ENCODE measurements at regions not wholly inside any gene's neighbourhood (a gene's known extent, or its start where the extent isn't known, plus 50 kb on each side); places are given as distances from the start of the nearest gene placed in this dataset.

GRCh38 chr5:89380635-89381034, 497.7 kb upstream of the MEF2C start:
- Histone ChIP-seq H3K4me3 (ENCODE audit: low read depth in 1 of 2, low read length in 2 of 2) (no peak overlapping the region), H3K36me3 (ENCODE audit: control insufficient read depth in 1 of 2, insufficient read depth in 2 of 2, low read length in 2 of 2) (no peaks in the 10 kb centered on the region), H3K9ac (ENCODE audit: low read depth in 1 of 2, low read length in 2 of 2) (no peak overlapping the region), H3K4me1 (ENCODE audit: control insufficient read depth in 1 of 2, insufficient read depth in 2 of 2, low read length in 2 of 2) (no peaks in the 10 kb centered on the region), H3K27ac (ENCODE audit: low read depth, low read length) (no peak overlapping the region), H3K27me3 (ENCODE audit: control insufficient read depth in 1 of 2, insufficient read depth in 2 of 2, low read length in 2 of 2) (no peaks in the 10 kb centered on the region), H3K9me3 (ENCODE audit: control insufficient read depth in 1 of 2, low read length in 2 of 2) (no peaks in the 10 kb centered on the region)

- Histone ChIP-seq H3K27ac (ENCODE audit: low read depth, low read length) (no peak overlapping the region), H3K36me3 (ENCODE audit: control insufficient read depth in 1 of 2, insufficient read depth in 2 of 2, low read length in 2 of 2) (no peaks in the 10 kb centered on the region), H3K27me3 (ENCODE audit: control insufficient read depth in 1 of 2, insufficient read depth in 2 of 2, low read length in 2 of 2) (no peaks in the 10 kb centered on the region), H3K9ac (ENCODE audit: low read depth in 1 of 2, low read length in 2 of 2) (no peak overlapping the region), H3K4me3 (ENCODE audit: low read depth in 1 of 2, low read length in 2 of 2) (no peak overlapping the region), H3K9me3 (ENCODE audit: control insufficient read depth in 1 of 2, low read length in 2 of 2) (no peaks in the 10 kb centered on the region), H3K4me1 (ENCODE audit: control insufficient read depth in 1 of 2, insufficient read depth in 2 of 2, low read length in 2 of 2) (no peaks in the 10 kb centered on the region)
Measured at GRCh38 chr5:89377767-89378455, 494.9 kb upstream of the MEF2C start.

GRCh38 chr5:89374818-89375521, 492.0 kb upstream of the MEF2C start:
- Histone ChIP-seq H3K36me3 (ENCODE audit: control insufficient read depth in 1 of 2, insufficient read depth in 2 of 2, low read length in 2 of 2) (no peaks in the 10 kb centered on the region), H3K9ac (ENCODE audit: low read depth in 1 of 2, low read length in 2 of 2) (no peak overlapping the region), H3K4me1 (ENCODE audit: control insufficient read depth in 1 of 2, insufficient read depth in 2 of 2, low read length in 2 of 2) (no peaks in the 10 kb centered on the region), H3K9me3 (ENCODE audit: control insufficient read depth in 1 of 2, low read length in 2 of 2) (no peaks in the 10 kb centered on the region), H3K27me3 (ENCODE audit: control insufficient read depth in 1 of 2, insufficient read depth in 2 of 2, low read length in 2 of 2) (no peaks in the 10 kb centered on the region), H3K27ac (ENCODE audit: low read depth, low read length) (no peak overlapping the region), H3K4me3 (ENCODE audit: low read depth in 1 of 2, low read length in 2 of 2) (no peak overlapping the region)

- Histone ChIP-seq H3K4me3 (ENCODE audit: low read depth in 1 of 2, low read length in 2 of 2) (no peak overlapping the region), H3K27ac (ENCODE audit: low read depth, low read length) (no peak overlapping the region), H3K36me3 (ENCODE audit: control insufficient read depth in 1 of 2, insufficient read depth in 2 of 2, low read length in 2 of 2) (no peaks in the 10 kb centered on the region), H3K9me3 (ENCODE audit: control insufficient read depth in 1 of 2, low read length in 2 of 2) (no peaks in the 10 kb centered on the region), H3K9ac (ENCODE audit: low read depth in 1 of 2, low read length in 2 of 2) (no peak overlapping the region), H3K4me1 (ENCODE audit: control insufficient read depth in 1 of 2, insufficient read depth in 2 of 2, low read length in 2 of 2) (no peaks in the 10 kb centered on the region), H3K27me3 (ENCODE audit: control insufficient read depth in 1 of 2, insufficient read depth in 2 of 2, low read length in 2 of 2) (no peaks in the 10 kb centered on the region)
Measured at GRCh38 chr5:89374144-89374784, 491.3 kb upstream of the MEF2C start.

GRCh38 chr5:89372176-89372575, 489.2 kb upstream of the MEF2C start:
- Histone ChIP-seq H3K36me3 (ENCODE audit: control insufficient read depth in 1 of 2, insufficient read depth in 2 of 2, low read length in 2 of 2) (no peaks in the 10 kb centered on the region), H3K4me1 (ENCODE audit: control insufficient read depth in 1 of 2, insufficient read depth in 2 of 2, low read length in 2 of 2) (no peaks in the 10 kb centered on the region), H3K9me3 (ENCODE audit: control insufficient read depth in 1 of 2, low read length in 2 of 2) (no peaks in the 10 kb centered on the region), H3K27me3 (ENCODE audit: control insufficient read depth in 1 of 2, insufficient read depth in 2 of 2, low read length in 2 of 2) (no peaks in the 10 kb centered on the region), H3K9ac (ENCODE audit: low read depth in 1 of 2, low read length in 2 of 2) (no peak overlapping the region), H3K4me3 (ENCODE audit: low read depth in 1 of 2, low read length in 2 of 2) (no peak overlapping the region), H3K27ac (ENCODE audit: low read depth, low read length) (no peak overlapping the region)

GRCh38 chr5:89371646-89372045, 488.7 kb upstream of the MEF2C start:
- no peaks in the 10 kb centered on the region for H3K9me3 ChIP-seq (ENCODE audit: control insufficient read depth in 1 of 2, low read length in 2 of 2)
- H3K4me3 ChIP-seq (ENCODE audit: low read depth in 1 of 2, low read length in 2 of 2), result no peak overlapping the region
- no peaks in the 10 kb centered on the region for H3K36me3 ChIP-seq (ENCODE audit: control insufficient read depth in 1 of 2, insufficient read depth in 2 of 2, low read length in 2 of 2)
- H3K27me3 ChIP-seq (ENCODE audit: control insufficient read depth in 1 of 2, insufficient read depth in 2 of 2, low read length in 2 of 2), result no peaks in the 10 kb centered on the region
- no peaks in the 10 kb centered on the region for H3K4me1 ChIP-seq (ENCODE audit: control insufficient read depth in 1 of 2, insufficient read depth in 2 of 2, low read length in 2 of 2)
- no peak overlapping the region for H3K9ac ChIP-seq (ENCODE audit: low read depth in 1 of 2, low read length in 2 of 2)
- H3K27ac ChIP-seq (ENCODE audit: low read depth, low read length), result no peak overlapping the region

- Histone ChIP-seq H3K9ac (ENCODE audit: low read depth in 1 of 2, low read length in 2 of 2) (no peak overlapping the region), H3K9me3 (ENCODE audit: control insufficient read depth in 1 of 2, low read length in 2 of 2) (no peaks in the 10 kb centered on the region)
Measured at GRCh38 chr5:89359046-89359445, 476.1 kb upstream of the MEF2C start.

GRCh38 chr5:89353837-89354551, 471.0 kb upstream of the MEF2C start:
- no peak overlapping the region for H3K27ac ChIP-seq (ENCODE audit: low read depth, low read length)
- H3K4me1 ChIP-seq (ENCODE audit: control insufficient read depth in 1 of 2, insufficient read depth in 2 of 2, low read length in 2 of 2), result no peaks in the 10 kb centered on the region
- no peak overlapping the region for H3K4me3 ChIP-seq (ENCODE audit: low read depth in 1 of 2, low read length in 2 of 2)
- no peaks in the 10 kb centered on the region for H3K9me3 ChIP-seq (ENCODE audit: control insufficient read depth in 1 of 2, low read length in 2 of 2)
- H3K9ac ChIP-seq (ENCODE audit: low read depth in 1 of 2, low read length in 2 of 2), result no peak overlapping the region
- no peaks in the 10 kb centered on the region for H3K27me3 ChIP-seq (ENCODE audit: control insufficient read depth in 1 of 2, insufficient read depth in 2 of 2, low read length in 2 of 2)
- H3K36me3 ChIP-seq (ENCODE audit: control insufficient read depth in 1 of 2, insufficient read depth in 2 of 2, low read length in 2 of 2), result no peaks in the 10 kb centered on the region

More at GRCh38 chr5:89359046-89359445, 476.1 kb upstream of the MEF2C start:
- H3K4me3 ChIP-seq (ENCODE audit: low read depth in 1 of 2, low read length in 2 of 2), result no peak overlapping the region
- no peaks in the 10 kb centered on the region for H3K4me1 ChIP-seq (ENCODE audit: control insufficient read depth in 1 of 2, insufficient read depth in 2 of 2, low read length in 2 of 2)
- no peak overlapping the region for H3K27ac ChIP-seq (ENCODE audit: low read depth, low read length)
- no peaks in the 10 kb centered on the region for H3K27me3 ChIP-seq (ENCODE audit: control insufficient read depth in 1 of 2, insufficient read depth in 2 of 2, low read length in 2 of 2)
- H3K36me3 ChIP-seq (ENCODE audit: control insufficient read depth in 1 of 2, insufficient read depth in 2 of 2, low read length in 2 of 2), result no peaks in the 10 kb centered on the region

GRCh38 chr5:89351975-89352374, 469.0 kb upstream of the MEF2C start:
- no peaks in the 10 kb centered on the region for H3K27me3 ChIP-seq (ENCODE audit: control insufficient read depth in 1 of 2, insufficient read depth in 2 of 2, low read length in 2 of 2)
- no peak overlapping the region for H3K4me3 ChIP-seq (ENCODE audit: low read depth in 1 of 2, low read length in 2 of 2)

GRCh38 chr5:89351222-89351621, 468.2 kb upstream of the MEF2C start:
- H3K9me3 ChIP-seq (ENCODE audit: control insufficient read depth in 1 of 2, low read length in 2 of 2), result no peaks in the 10 kb centered on the region

More at GRCh38 chr5:89351975-89352374, 469.0 kb upstream of the MEF2C start:
- Histone ChIP-seq H3K4me1 (ENCODE audit: control insufficient read depth in 1 of 2, insufficient read depth in 2 of 2, low read length in 2 of 2) (no peaks in the 10 kb centered on the region), H3K36me3 (ENCODE audit: control insufficient read depth in 1 of 2, insufficient read depth in 2 of 2, low read length in 2 of 2) (no peaks in the 10 kb centered on the region), H3K9me3 (ENCODE audit: control insufficient read depth in 1 of 2, low read length in 2 of 2) (no peaks in the 10 kb centered on the region), H3K27ac (ENCODE audit: low read depth, low read length) (no peak overlapping the region), H3K9ac (ENCODE audit: low read depth in 1 of 2, low read length in 2 of 2) (no peak overlapping the region)

More at GRCh38 chr5:89351222-89351621, 468.2 kb upstream of the MEF2C start:
- no peaks in the 10 kb centered on the region for H3K4me1 ChIP-seq (ENCODE audit: control insufficient read depth in 1 of 2, insufficient read depth in 2 of 2, low read length in 2 of 2)
- no peak overlapping the region for H3K9ac ChIP-seq (ENCODE audit: low read depth in 1 of 2, low read length in 2 of 2)
- no peaks in the 10 kb centered on the region for H3K27me3 ChIP-seq (ENCODE audit: control insufficient read depth in 1 of 2, insufficient read depth in 2 of 2, low read length in 2 of 2)
- no peak overlapping the region for H3K27ac ChIP-seq (ENCODE audit: low read depth, low read length)
- no peak overlapping the region for H3K4me3 ChIP-seq (ENCODE audit: low read depth in 1 of 2, low read length in 2 of 2)
- H3K36me3 ChIP-seq (ENCODE audit: control insufficient read depth in 1 of 2, insufficient read depth in 2 of 2, low read length in 2 of 2), result no peaks in the 10 kb centered on the region
